Ishikawa (cell line): ENCODE measurements at regions not wholly inside any gene's neighbourhood (a gene's known extent, or its start where the extent isn't known, plus 50 kb on each side); places are given as distances from the start of the nearest gene placed in this dataset.

Experiments
- CEBPB ChIP-seq: IDR thresholded peaks from 2 replicates; pipeline ENCODE4 v1.6.1; 2012
- CREB1 ChIP-seq: IDR thresholded peaks from 2 replicates; pipeline ENCODE4 v1.6.1; 2012; ENCODE audit warnings: low read depth
- EGR1 ChIP-seq: IDR thresholded peaks from 2 replicates; pipeline ENCODE4 v1.6.1; 2012
- EP300 ChIP-seq: IDR thresholded peaks from 2 replicates; pipeline ENCODE4 v1.6.1; 2012; ENCODE audit warnings: borderline replicate concordance
- FOXM1 ChIP-seq: IDR thresholded peaks from 2 replicates; pipeline ENCODE4 v1.6.1; 2012; ENCODE audit warnings: low read depth, borderline replicate concordance
- MAX ChIP-seq: IDR thresholded peaks from 2 replicates; pipeline ENCODE4 v1.6.1; 2012
- NFIC ChIP-seq: IDR thresholded peaks from 2 replicates; pipeline ENCODE4 v1.6.1; 2012
- RAD21 ChIP-seq: IDR thresholded peaks from 2 replicates; pipeline ENCODE4 v1.6.1; 2012; ENCODE audit warnings: low read depth
- REST ChIP-seq: IDR thresholded peaks from 2 replicates; pipeline ENCODE4 v1.6.1; 2012; ENCODE audit warnings: low read depth, mild to moderate bottlenecking
- TAF1 ChIP-seq: IDR thresholded peaks from 2 replicates; pipeline ENCODE4 v1.6.1; 2012; ENCODE audit warnings: low read depth, mild to moderate bottlenecking
- TCF12 ChIP-seq: IDR thresholded peaks from 2 replicates; pipeline ENCODE4 v1.6.1; 2012; ENCODE audit warnings: low read depth
- TEAD4 ChIP-seq: IDR thresholded peaks from 2 replicates; pipeline ENCODE4 v1.6.1; 2012
- YY1 ChIP-seq: IDR thresholded peaks from 2 replicates; pipeline ENCODE4 v1.6.1; 2012; ENCODE audit warnings: low read depth
- ZBTB7A ChIP-seq: IDR thresholded peaks from 2 replicates; pipeline ENCODE4 v1.6.1; 2012; ENCODE audit warnings: low read depth
- TF ChIP-seq, protein P1 (sequence below): IDR thresholded peaks from 2 replicates; pipeline ENCODE4 v1.6.1; 2012

- TF ChIP-seq ZBTB7A (no peak), RAD21 (no peak), TEAD4 (no peak), CREB1 (no peak), EGR1 (no peak), YY1 (no peak), TAF1 (no peak), MAX (no peak), NFIC (no peak), FOXM1 (no peak), EP300 (no peak), CEBPB (no peak), REST (no peak), TCF12 (no peak)
- TF ChIP-seq, protein P1, sequence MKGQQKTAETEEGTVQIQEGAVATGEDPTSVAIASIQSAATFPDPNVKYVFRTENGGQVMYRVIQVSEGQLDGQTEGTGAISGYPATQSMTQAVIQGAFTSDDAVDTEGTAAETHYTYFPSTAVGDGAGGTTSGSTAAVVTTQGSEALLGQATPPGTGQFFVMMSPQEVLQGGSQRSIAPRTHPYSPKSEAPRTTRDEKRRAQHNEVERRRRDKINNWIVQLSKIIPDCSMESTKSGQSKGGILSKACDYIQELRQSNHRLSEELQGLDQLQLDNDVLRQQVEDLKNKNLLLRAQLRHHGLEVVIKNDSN: no peak
Observed at GRCh38 chr2:144967961-144968360, 448.0 kb upstream of the ZEB2 start.

DNA sequence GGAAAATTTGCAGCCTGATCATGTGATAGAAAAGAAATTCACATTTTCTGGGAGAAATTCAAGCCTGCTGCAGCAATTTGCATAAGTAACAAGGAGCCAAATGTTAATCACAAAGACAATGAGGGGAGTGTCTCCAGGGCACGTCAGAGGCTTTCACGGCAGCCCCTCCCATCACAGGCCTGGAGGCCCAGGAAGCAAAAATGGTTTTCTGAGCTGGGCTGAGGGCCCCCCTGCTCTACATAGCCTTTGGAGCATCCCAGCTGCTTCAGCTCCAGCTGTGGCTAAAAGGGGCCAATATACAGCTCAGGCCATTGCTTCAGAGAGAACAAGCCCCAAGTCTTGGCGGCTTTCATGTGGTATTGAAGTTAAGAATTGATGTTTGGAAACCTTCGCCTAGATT, 445.3 kb upstream of the ZEB2 start:
- TF ChIP-seq TCF12 (no peak), RAD21 (no peak), CEBPB (no peak), TEAD4 (no peak), YY1 (no peak), ZBTB7A (no peak)

DNA sequence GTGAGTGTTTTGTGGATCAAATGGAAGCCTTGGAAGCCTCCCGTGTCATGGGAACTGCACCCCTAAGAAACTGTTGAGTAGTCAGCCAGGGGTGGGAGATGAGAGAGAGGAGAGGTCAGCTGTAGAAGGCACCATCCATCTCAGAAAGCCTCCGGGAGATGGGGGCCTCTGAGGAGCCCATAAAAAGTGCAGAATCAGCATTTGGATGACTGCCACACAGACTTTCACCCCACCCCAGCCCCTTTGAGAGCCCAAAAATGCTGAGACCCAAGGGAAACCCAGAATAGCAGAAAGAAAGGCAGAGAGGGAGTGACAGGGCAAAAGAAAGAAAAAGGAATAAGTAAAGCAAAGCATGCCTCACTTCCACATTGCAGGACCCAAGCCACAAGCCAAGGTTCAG, 443.1 kb upstream of the ZEB2 start:
- TF ChIP-seq TEAD4 (no peak), FOXM1 (no peak), CEBPB (no peak), TAF1 (no peak), NFIC (no peak)

GRCh38 chr2:144959416-144959815, 439.5 kb upstream of the ZEB2 start:
- TF ChIP-seq FOXM1 (no peak), REST (no peak), EGR1 (no peak), TEAD4 (no peak), YY1 (no peak), CEBPB (no peak), TAF1 (no peak), RAD21 (no peak), MAX (no peak), ZBTB7A (no peak), EP300 (no peak), TCF12 (no peak), NFIC (no peak), CREB1 (no peak)
- TF ChIP-seq, protein P1: no peak

DNA sequence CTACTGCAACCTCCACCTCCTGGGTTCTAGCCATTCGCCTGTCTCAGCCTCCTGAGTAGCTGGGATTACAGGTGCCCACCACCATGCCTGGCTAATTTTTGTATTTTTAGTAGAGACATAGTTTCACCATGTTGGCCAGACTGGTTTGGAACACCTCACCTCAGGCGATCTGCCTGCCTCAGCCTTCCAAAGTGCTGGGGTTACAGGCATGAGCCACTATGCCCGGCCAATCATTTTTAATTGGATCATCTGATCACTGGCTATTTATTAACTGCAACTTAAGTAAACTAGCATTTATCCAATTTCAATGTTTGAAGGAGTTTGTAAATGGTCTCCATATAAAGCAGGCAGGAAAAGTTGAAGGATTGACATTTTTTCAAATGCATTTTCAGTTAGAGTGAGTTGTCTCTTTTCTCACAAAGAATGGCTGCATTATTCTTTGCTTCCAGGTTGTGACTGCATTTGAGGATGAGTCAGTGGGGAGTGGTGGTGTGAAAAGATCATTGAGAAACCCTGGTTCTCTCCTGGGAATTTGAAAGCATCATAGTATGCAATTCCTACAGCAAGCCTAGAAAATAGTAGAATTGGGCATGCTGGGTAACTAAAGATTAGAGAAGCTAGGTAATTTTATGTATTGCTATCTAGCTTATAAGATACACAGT, 431.1 kb upstream of the ZEB2 start:
- TF ChIP-seq TEAD4 (no peak), EP300 (no peak), FOXM1 (no peak), TCF12 (no peak), EGR1 (no peak), NFIC (no peak), MAX (no peak), REST (no peak)
